LNCAP (cell line): ENCODE measurements at regions not wholly inside any gene's neighbourhood (a gene's known extent, or its start where the extent isn't known, plus 50 kb on each side); places are given as distances from the start of the nearest gene placed in this dataset.

Source experiments
- TF ChIP-seq, protein P1 (sequence below): fragments of 450-650 bp; IDR thresholded peaks from 2 replicates; pipeline ENCODE4 v1.5.1; 2017; ENCODE audit warnings: mild to moderate bottlenecking

DNA sequence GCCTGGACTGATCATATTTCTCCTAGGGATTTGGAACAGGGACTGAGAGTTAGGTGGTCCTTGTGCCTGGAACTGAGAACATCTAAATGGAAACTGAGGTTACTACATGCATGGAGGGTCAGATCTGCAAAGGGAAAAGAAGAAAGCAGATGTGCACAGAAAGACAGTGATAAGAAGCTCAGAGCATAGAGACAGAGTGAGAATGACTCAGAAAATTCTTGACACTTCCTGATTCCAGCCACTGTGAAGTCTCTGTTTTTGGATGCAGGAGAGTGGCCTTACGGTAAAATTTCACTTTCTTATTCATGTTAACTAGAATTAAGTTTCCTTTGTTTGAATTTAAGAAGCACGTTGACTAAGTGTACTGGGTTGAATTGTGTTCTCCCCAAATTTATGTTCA is 241.7 kb downstream of the TMEM26 start:
- TF ChIP-seq, protein P1, sequence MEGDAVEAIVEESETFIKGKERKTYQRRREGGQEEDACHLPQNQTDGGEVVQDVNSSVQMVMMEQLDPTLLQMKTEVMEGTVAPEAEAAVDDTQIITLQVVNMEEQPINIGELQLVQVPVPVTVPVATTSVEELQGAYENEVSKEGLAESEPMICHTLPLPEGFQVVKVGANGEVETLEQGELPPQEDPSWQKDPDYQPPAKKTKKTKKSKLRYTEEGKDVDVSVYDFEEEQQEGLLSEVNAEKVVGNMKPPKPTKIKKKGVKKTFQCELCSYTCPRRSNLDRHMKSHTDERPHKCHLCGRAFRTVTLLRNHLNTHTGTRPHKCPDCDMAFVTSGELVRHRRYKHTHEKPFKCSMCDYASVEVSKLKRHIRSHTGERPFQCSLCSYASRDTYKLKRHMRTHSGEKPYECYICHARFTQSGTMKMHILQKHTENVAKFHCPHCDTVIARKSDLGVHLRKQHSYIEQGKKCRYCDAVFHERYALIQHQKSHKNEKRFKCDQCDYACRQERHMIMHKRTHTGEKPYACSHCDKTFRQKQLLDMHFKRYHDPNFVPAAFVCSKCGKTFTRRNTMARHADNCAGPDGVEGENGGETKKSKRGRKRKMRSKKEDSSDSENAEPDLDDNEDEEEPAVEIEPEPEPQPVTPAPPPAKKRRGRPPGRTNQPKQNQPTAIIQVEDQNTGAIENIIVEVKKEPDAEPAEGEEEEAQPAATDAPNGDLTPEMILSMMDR: no peak

DNA sequence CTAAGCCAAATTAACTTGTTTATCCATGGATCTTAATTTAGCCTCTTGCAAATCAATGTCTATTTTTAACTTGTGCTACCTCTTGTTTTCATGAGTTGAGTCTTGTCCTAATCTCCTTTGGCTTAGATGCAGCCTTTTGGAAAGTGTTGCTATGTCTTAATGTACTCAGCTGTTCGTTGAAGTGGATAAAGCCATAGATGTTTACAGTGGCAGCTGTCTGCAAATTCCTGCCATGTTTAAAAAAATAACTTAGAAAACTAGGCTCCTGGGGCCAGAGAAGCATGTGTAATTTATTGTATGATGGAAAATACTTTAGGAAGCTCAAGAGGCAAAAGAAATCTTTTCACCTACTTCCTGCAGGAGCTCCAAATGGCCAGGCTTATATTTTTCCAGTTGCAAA is 253.1 kb upstream of the RHOBTB1 start:
- TF ChIP-seq, protein P1: no peak

DNA sequence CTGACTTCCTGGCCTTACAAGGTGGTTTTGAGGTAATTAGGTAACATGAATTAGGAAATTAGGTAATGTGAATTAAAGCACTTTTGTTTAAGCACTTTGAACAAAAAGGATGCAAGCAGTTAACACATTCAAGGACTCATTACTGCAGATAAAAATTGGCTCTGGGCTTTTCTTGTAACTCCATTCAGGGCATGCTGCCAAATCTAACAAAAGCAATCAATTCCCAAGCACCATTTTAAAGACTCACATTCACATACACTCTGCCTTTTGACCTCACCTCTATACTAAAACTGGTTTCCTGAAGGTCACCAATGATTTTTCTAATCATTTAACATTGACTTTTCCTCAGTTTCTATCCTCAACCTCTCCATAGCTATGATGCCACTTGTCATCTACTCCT is 251.2 kb upstream of the RHOBTB1 start:
- TF ChIP-seq, protein P1: no peak

DNA sequence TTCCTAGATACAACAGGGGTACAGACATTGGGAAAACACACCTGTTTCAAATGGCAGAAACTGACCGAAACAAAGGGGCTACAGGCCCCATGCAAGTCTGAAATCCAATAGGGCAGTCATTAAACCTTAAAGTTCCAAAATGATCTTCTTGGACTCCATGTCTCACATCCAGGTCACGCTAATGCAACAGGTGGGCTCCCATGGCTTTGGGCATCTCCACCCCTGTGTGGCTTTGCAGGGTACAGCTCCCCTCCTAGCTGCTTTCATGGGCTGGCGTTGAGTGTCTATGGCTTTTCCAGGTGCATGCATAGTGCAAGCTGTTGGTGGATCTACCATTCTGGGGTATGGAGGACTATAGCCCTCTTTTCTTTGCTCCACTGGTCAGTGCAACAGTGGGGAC is 248.1 kb upstream of the RHOBTB1 start:
- TF ChIP-seq, protein P1: no peak

DNA sequence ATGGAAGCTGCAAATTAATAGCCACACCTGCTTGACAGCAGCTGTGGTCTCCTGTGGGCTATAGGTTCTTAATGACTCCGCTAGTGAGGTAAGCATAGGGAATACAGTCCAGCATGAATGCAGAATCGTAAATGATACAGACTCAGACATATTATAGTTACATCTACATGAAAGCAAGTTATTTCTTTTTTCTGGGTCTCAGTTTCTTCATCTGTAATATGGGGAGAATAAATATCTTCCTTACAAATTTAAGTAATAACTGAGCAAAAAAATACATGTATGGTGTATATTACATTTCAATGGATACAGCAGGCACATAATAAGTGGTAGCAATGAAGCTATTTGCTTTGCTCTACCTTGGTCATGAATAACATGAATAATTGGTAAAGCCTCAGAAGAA is 245.9 kb upstream of the RHOBTB1 start:
- TF ChIP-seq, protein P1: no peak

DNA sequence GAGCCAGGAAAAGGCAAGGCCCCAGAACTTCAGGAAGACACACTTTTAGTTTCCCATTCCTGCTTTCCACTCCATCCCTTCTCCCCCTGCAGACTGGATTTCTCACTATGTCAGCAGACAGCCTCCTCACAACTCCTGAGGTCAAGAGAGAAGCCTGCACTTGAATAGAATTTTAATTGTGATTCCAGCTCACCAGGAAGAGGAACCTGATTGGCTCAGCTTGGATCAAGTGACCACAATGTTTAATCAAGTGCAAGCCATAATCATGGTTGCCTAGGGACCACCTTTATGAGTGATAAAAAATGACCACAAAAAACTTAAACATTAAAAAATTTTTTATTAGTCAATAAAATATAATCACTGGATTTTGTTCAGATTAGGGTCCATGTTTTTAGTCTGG is 244.7 kb upstream of the RHOBTB1 start:
- TF ChIP-seq, protein P1: no peak

DNA sequence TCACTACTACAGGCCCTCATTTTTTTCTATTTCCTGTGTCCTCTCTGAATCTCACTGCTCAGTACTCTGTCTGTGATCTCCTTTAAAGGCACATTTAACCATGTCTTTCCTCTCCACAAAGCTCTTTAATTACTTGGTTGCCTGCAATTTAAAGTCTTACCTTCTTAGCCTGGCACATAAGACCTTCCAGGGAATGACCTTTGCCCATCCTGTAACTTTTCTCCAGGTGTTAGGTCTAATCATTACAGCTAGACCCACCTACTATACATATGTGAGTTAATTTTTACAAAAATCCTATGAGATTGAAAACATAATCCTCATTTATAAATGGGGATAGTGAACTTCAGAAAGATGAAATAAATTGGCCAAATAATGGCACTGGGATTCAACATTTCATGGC is 244.1 kb upstream of the RHOBTB1 start:
- TF ChIP-seq, protein P1: no peak

DNA sequence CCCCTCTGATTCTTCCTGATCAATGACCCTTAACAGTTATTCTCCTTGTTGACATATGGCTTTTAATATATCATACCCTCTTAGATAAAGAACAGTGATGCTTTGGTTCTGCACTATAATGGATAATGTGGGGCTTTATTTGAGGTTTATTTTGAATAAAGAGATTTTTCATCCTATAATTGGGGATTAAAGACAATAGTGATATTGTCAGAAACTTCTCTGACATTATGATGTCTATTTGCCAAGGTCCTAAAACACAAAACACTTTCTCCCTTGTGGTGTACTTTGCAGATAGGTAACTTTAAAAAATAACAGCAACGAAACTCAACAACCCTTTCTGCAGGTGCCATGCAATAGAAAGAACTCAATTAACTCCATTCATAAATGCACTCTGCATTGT is 243.6 kb upstream of the RHOBTB1 start:
- TF ChIP-seq, protein P1: no peak
